HCT116 (cell line): ENCODE measurements at regions not wholly inside any gene's neighbourhood (a gene's known extent, or its start where the extent isn't known, plus 50 kb on each side); places are given as distances from the start of the nearest gene placed in this dataset.

ENCODE experiments used
- ATAC-seq: fragments of 200-7000 bp; cut with Tn5 transposase; 2 replicates; pipeline ENCODE4 v1.9.1; 2020; ENCODE audit warnings: mild to moderate bottlenecking, moderate library complexity
- BruUV-seq: library from RNA; stranded (reverse); fragments of 400-500 nt; replicated peaks from 2 replicates; lab custom pipeline; 2021; lab: Mats Ljungman, UMichigan
- CTCF ChIA-PET: fragments of 300-600 bp; sonication (Branson Sonifier 250); formaldehyde crosslinking; loops from one replicate; lab custom pipeline; 2021; ENCODE audit warnings: antibody characterized with exemption; lab: Charles Lee
- POLR2A ChIA-PET: fragments of 300-600, 350-600 bp; sonication (Branson Sonifier 250); formaldehyde crosslinking; loops from one replicate; lab custom pipeline; 2021; ENCODE audit warnings: antibody characterized with exemption; lab: Charles Lee
- RAD21 ChIA-PET, 2 experiments: fragments of 300-600 bp; sonication (Branson Sonifier 250); formaldehyde crosslinking; loops; one replicate each; lab custom pipeline; 2023; ENCODE audit warnings: low total read pairs in 2 of 2; ENCODE audit not compliant: uncharacterized antibody in 2 of 2, unreplicated experiment in 2 of 2, low non-redundant PET in 1 of 2; lab: Charles Lee
- DNase-seq: peaks from one replicate; pipeline ENCODE4 v3.0.0-alpha.2; 2010; ENCODE audit warnings: low read depth, low spot score
- H2AFZ ChIP-seq: fragments of 200-600 bp; shearing (Covaris generic), sonication (generic); 2 replicates; pipeline ENCODE4 v1.6.1; 2017; ENCODE audit warnings: low read depth, mixed run types, mixed read lengths, antibody characterized with exemption, low read length; ENCODE audit not compliant: poor library complexity, severe bottlenecking
- H3K27ac ChIP-seq: 2 replicates; pipeline ENCODE4 v1.5.1; 2012; ENCODE audit warnings: low read depth, low read length
- H3K27me3 ChIP-seq: fragments of 200-600 bp; sonication (generic); 2 replicates; pipeline ENCODE4 v1.6.1; 2016; ENCODE audit warnings: mixed run types, low read length, mixed read lengths; ENCODE audit not compliant: insufficient read depth
- H3K36me3 ChIP-seq, 2 experiments: fragments of 200-500 bp in 1 of 2; fragments of 200-600 bp in 1 of 2; sonication (Bioruptor generic) in 1 of 2; sonication (generic) in 1 of 2; 2 replicates each; pipeline versions ENCODE4 v1.5.1 to v1.6.1; 2014 to 2016; ENCODE audit warnings: low read length in 2 of 2, inconsistent platforms in 1 of 2, mixed read lengths in 1 of 2, mixed run types in 1 of 2; ENCODE audit not compliant: insufficient read depth in 2 of 2, control insufficient read depth in 1 of 2
- H3K4me1 ChIP-seq, 2 experiments: fragments of 200-600 bp in 1 of 2; sonication (generic) in 1 of 2; 2 replicates each; pipeline versions ENCODE4 v1.5.1 to v1.6.1; 2012 to 2017; ENCODE audit warnings: low read length in 2 of 2, inconsistent platforms in 1 of 2, mild to moderate bottlenecking in 1 of 2, mixed read lengths in 1 of 2, mixed run types in 1 of 2, moderate library complexity in 1 of 2; ENCODE audit not compliant: insufficient read depth in 2 of 2, control insufficient read depth in 1 of 2
- H3K4me2 ChIP-seq: fragments of 200-600 bp; sonication (generic); 2 replicates; pipeline ENCODE4 v1.6.1; 2017; ENCODE audit warnings: mixed run types, low read length, mixed read lengths
- H3K4me3 ChIP-seq, 2 experiments: fragments of 200-600 bp in 1 of 2; sonication (generic) in 1 of 2; replicated peaks in 1 of 2; 2 replicates each; pipeline ENCODE4 v1.5.1; 2011 to 2016; ENCODE audit warnings: low read length in 2 of 2, control low read depth in 1 of 2, low read depth in 1 of 2, mild to moderate bottlenecking in 1 of 2, mixed read lengths in 1 of 2, mixed run types in 1 of 2
- H3K79me2 ChIP-seq: fragments of 200-600 bp; sonication (generic); 2 replicates; pipeline ENCODE4 v1.6.1; 2017; ENCODE audit warnings: mild to moderate bottlenecking, mixed run types, low read length, moderate library complexity, mixed read lengths; ENCODE audit not compliant: insufficient read depth
- H3K9ac ChIP-seq: fragments of 200-600 bp; sonication (generic); 2 replicates; pipeline ENCODE4 v1.6.1; 2016; ENCODE audit warnings: low read length, mixed read lengths
- H3K9me2 ChIP-seq: fragments of 200-600 bp; sonication (generic), shearing (Covaris generic); 2 replicates; pipeline ENCODE4 v1.6.1; 2017; ENCODE audit warnings: mixed run types, mild to moderate bottlenecking, moderate library complexity; ENCODE audit not compliant: insufficient read depth
- H3K9me3 ChIP-seq, 2 experiments: fragments of 200-500 bp in 1 of 2; fragments of 200-600 bp in 1 of 2; sonication (Bioruptor generic) in 1 of 2; sonication (generic) in 1 of 2; 2 replicates each; pipeline ENCODE4 v1.6.1; 2014 to 2017; ENCODE audit warnings: low read length in 2 of 2, mixed read lengths in 2 of 2, inconsistent platforms in 1 of 2, low read depth in 1 of 2, mild to moderate bottlenecking in 1 of 2, mixed run types in 1 of 2, moderate library complexity in 1 of 2; ENCODE audit not compliant: control insufficient read depth in 1 of 2, insufficient read depth in 1 of 2
- H4K20me1 ChIP-seq: fragments of 200-600 bp; sonication (generic), shearing (Covaris generic); 2 replicates; pipeline ENCODE4 v1.6.1; 2017; ENCODE audit warnings: mixed run types, mild to moderate bottlenecking, moderate library complexity; ENCODE audit not compliant: insufficient read depth
- CEBPB ChIP-seq: IDR thresholded peaks from 2 replicates; pipeline ENCODE4 v1.6.1; 2012; ENCODE audit warnings: low read depth
- FOSL1 ChIP-seq: IDR thresholded peaks from 2 replicates; pipeline ENCODE4 v1.6.1; 2012; ENCODE audit warnings: low read depth
- JUND ChIP-seq: IDR thresholded peaks from 2 replicates; pipeline ENCODE4 v1.6.1; 2012
- MAX ChIP-seq: IDR thresholded peaks from 2 replicates; pipeline ENCODE4 v1.6.1; 2012
- POLR2A ChIP-seq: IDR thresholded peaks from 2 replicates; pipeline ENCODE4 v1.7.0; 2011; ENCODE audit warnings: borderline replicate concordance; ENCODE audit not compliant: insufficient read depth, insufficient read length; ENCODE audit errors: extremely low read depth
- POLR2AphosphoS5 ChIP-seq: IDR thresholded peaks from 2 replicates; pipeline ENCODE4 v1.6.1; 2011; ENCODE audit warnings: mild to moderate bottlenecking, low read depth, low read length, moderate library complexity
- RAD21 ChIP-seq: IDR thresholded peaks from 2 replicates; pipeline ENCODE4 v1.6.1; 2012; ENCODE audit warnings: low read depth, mild to moderate bottlenecking
- SIN3A ChIP-seq: IDR thresholded peaks from 2 replicates; pipeline ENCODE4 v1.6.1; 2012; ENCODE audit warnings: low read depth
- TCF7L2 ChIP-seq: IDR thresholded peaks from 2 replicates; pipeline ENCODE4 v1.7.0; 2011; ENCODE audit warnings: borderline replicate concordance, inconsistent platforms; ENCODE audit not compliant: insufficient read depth, insufficient read length; ENCODE audit errors: extremely low read depth
- YY1 ChIP-seq: IDR thresholded peaks from 2 replicates; pipeline ENCODE4 v1.6.1; 2011; ENCODE audit warnings: low read length, low read depth, moderate library complexity, mild to moderate bottlenecking; ENCODE audit not compliant: insufficient replicate concordance; ENCODE audit errors: extremely low read depth
- ZFX ChIP-seq: fragments of 450-650 bp; IDR thresholded peaks from 2 replicates; pipeline ENCODE4 v1.6.1; 2017
- ZNF274 ChIP-seq: fragments of 200-500 bp; sonication (Bioruptor generic); IDR thresholded peaks from 2 replicates; pipeline ENCODE4 v1.6.1; 2014; ENCODE audit warnings: mild to moderate bottlenecking, low read depth, low read length, inconsistent platforms
- intact Hi-C: fragments of 100-400 bp; cut with micrococcal nuclease; formaldehyde crosslinking; loops from 2 replicates; pipeline ENCODE4 v1.10.0; 2022
- TF ChIP-seq, protein P1 (sequence below): IDR thresholded peaks from 2 replicates; pipeline ENCODE4 v1.6.1; 2012; ENCODE audit warnings: low read depth

GRCh38 chr9:81259896-81260295 lies 429.5 kb downstream of the TLE1 start:
- Histone ChIP-seq H3K9me2 (no peaks in the 10 kb centered on the region), H2AFZ (no peak overlapping the region), H3K4me3 (no peak overlapping the region), H3K4me1 (no peaks in the 10 kb centered on the region), H3K27ac (no peak overlapping the region), H3K36me3 (no peaks in the 10 kb centered on the region), H3K9ac (no peak overlapping the region), H3K4me2 (no peak overlapping the region), H4K20me1 (no peaks in the 10 kb centered on the region), H3K27me3 (peaks cover 4% of the 10 kb centered on the region; the same call in 1 of the 2 replicates), H3K79me2 (no peaks in the 10 kb centered on the region), H3K9me3 (no peaks in the 10 kb centered on the region)
- intact Hi-C loops: no loop called here
- ATAC-seq (no peak), DNase-seq (no peak)
- no TSS peak for BruUV-seq
- RAD21 ChIA-PET: no interaction called here
- POLR2A ChIA-PET: no interaction called here
- CTCF ChIA-PET: no interaction called here
- TF ChIP-seq MAX (no peak), ZNF274 (no peak), POLR2A (no peak), YY1 (no peak), RAD21 (no peak), TCF7L2 (no peak), SIN3A (no peak), JUND (no peak), CEBPB (no peak), FOSL1 (no peak), ZFX (no peak), POLR2AphosphoS5 (no peak)
- TF ChIP-seq, protein P1, sequence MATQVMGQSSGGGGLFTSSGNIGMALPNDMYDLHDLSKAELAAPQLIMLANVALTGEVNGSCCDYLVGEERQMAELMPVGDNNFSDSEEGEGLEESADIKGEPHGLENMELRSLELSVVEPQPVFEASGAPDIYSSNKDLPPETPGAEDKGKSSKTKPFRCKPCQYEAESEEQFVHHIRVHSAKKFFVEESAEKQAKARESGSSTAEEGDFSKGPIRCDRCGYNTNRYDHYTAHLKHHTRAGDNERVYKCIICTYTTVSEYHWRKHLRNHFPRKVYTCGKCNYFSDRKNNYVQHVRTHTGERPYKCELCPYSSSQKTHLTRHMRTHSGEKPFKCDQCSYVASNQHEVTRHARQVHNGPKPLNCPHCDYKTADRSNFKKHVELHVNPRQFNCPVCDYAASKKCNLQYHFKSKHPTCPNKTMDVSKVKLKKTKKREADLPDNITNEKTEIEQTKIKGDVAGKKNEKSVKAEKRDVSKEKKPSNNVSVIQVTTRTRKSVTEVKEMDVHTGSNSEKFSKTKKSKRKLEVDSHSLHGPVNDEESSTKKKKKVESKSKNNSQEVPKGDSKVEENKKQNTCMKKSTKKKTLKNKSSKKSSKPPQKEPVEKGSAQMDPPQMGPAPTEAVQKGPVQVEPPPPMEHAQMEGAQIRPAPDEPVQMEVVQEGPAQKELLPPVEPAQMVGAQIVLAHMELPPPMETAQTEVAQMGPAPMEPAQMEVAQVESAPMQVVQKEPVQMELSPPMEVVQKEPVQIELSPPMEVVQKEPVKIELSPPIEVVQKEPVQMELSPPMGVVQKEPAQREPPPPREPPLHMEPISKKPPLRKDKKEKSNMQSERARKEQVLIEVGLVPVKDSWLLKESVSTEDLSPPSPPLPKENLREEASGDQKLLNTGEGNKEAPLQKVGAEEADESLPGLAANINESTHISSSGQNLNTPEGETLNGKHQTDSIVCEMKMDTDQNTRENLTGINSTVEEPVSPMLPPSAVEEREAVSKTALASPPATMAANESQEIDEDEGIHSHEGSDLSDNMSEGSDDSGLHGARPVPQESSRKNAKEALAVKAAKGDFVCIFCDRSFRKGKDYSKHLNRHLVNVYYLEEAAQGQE: no peak
